ACC112 (cell line): ENCODE measurements at regions not wholly inside any gene's neighbourhood (a gene's known extent, or its start where the extent isn't known, plus 50 kb on each side); places are given as distances from the start of the nearest gene placed in this dataset.

ENCODE experiments used
- H2AFZ ChIP-seq: fragments of 200-600 bp; sonication (generic); one replicate; pipeline ENCODE4 v1.6.0; 2017; ENCODE audit warnings: antibody characterized with exemption, low read length; ENCODE audit not compliant: unreplicated experiment
- H3K27ac ChIP-seq: fragments of 200-600 bp; sonication (generic); 2 replicates; pipeline ENCODE4 v1.5.1; 2014; ENCODE audit warnings: low read depth, mild to moderate bottlenecking, antibody characterized with exemption, low read length, moderate library complexity
- H3K27me3 ChIP-seq: fragments of 200-600 bp; sonication (generic); 2 replicates; pipeline ENCODE4 v1.6.1; 2014; ENCODE audit warnings: mild to moderate bottlenecking, antibody characterized with exemption, low read length, moderate library complexity, mixed read lengths; ENCODE audit not compliant: insufficient read depth
- H3K36me3 ChIP-seq: fragments of 200-600 bp; sonication (generic); 2 replicates; pipeline ENCODE4 v1.6.1; 2016; ENCODE audit warnings: mild to moderate bottlenecking, antibody characterized with exemption, low read length, moderate library complexity, mixed read lengths; ENCODE audit not compliant: insufficient read depth
- H3K4me1 ChIP-seq: fragments of 200-600 bp; sonication (generic); one replicate; pipeline ENCODE4 v1.6.1; 2016; ENCODE audit warnings: low read length, mixed read lengths; ENCODE audit not compliant: insufficient read depth, unreplicated experiment, control insufficient read depth
- H3K4me3 ChIP-seq: fragments of 200-600 bp; sonication (generic); 2 replicates; pipeline ENCODE4 v1.5.1; 2014; ENCODE audit warnings: mild to moderate bottlenecking, low read depth, low read length
- H3K79me2 ChIP-seq: fragments of 200-600 bp; sonication (generic); one replicate; pipeline ENCODE4 v1.6.0; 2016; ENCODE audit warnings: low read length; ENCODE audit not compliant: control insufficient read depth, unreplicated experiment, insufficient read depth

DNA sequence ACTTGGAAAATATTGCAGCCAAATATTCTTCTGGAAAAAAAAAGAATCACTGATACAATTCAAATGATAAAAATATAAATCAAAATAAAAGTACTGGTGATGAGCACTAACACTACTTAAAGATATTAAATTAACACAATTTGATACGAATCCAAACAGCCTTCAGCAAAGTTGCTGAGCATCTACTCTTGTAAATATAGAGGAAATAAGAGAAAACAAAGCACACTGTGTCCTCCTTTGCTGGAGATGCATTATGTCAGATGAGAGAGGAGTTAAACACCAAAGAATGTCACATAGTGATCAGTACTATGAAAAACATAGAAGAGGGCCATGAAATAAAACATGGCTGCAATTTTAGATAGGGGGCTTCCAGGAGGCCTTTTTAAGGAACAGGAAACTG, 177.4 kb upstream of the RNPC3 start:
- Histone ChIP-seq H3K79me2 (no peaks in the 10 kb centered on the region), H3K27ac (no peak overlapping the region), H3K4me1 (no peaks in the 10 kb centered on the region), H3K36me3 (no peaks in the 10 kb centered on the region), H3K4me3 (no peak overlapping the region), H2AFZ (no peak overlapping the region), H3K27me3 (no peaks in the 10 kb centered on the region)

- H2AFZ ChIP-seq, result no peak overlapping the region
- no peak overlapping the region for H3K4me3 ChIP-seq
- no peaks in the 10 kb centered on the region for H3K27me3 ChIP-seq
- no peaks in the 10 kb centered on the region for H3K36me3 ChIP-seq
- no peaks in the 10 kb centered on the region for H3K79me2 ChIP-seq
- H3K27ac ChIP-seq, result no peak overlapping the region
- no peaks in the 10 kb centered on the region for H3K4me1 ChIP-seq
These were observed 180.6 kb upstream of the RNPC3 start for GRCh38 chr1:103344930-103345329.

DNA sequence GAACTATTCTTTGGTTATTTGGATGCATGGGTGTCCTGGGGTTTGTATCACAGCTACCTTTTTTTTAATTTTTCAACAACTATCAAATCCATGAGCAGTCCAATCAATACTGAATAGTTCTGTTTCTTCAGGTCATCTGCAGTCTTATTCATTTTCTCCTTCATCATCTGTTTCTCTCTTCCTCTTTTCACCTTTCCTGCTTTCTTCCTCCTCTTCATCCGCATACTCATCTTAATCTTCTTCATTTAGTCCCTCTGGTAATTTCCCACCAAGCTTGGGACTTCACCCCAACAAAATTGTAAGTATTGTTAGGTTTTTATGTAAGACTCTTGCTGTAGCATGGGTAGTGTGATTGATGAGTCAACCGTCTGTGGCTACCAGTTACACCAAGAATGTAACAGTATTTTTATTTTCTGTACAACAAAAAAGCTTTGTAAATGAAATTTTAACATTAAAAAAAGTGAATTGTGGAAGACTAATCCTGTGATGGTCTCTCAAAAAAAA, 184.1 kb upstream of the RNPC3 start:
- Histone ChIP-seq H3K27me3 (no peaks in the 10 kb centered on the region), H3K4me3 (no peak overlapping the region), H3K4me1 (no peaks in the 10 kb centered on the region), H3K27ac (no peak overlapping the region), H3K36me3 (no peaks in the 10 kb centered on the region), H2AFZ (no peak overlapping the region), H3K79me2 (no peaks in the 10 kb centered on the region)

DNA sequence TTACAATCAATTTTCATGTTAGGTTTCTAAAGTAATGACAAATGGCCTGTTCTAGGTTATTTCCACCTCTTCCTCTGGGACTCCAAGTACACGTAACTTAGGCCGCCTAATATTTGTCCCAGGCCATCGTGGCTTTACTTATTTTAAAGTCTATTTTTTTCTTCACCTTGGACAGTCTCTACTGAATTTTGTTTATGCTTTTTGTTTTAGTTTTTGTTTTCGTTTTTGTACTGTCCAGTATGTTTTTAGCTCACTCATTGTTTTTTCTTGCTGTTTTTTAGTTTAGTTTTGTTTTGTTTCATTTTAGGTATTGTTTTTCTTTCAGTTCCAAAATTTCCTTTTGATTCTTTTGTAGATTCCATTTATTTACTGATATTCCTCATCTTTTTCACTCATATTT, 187.7 kb upstream of the RNPC3 start:
- Histone ChIP-seq H3K36me3 (no peaks in the 10 kb centered on the region), H2AFZ (peak overlapping the region; percentile 95), H3K4me3 (peak overlapping the region; percentile 46; the same call in 1 of the 2 replicates), H3K27me3 (no peaks in the 10 kb centered on the region), H3K79me2 (no peaks in the 10 kb centered on the region), H3K27ac (no peak overlapping the region), H3K4me1 (no peaks in the 10 kb centered on the region)

GRCh38 chr1:103336408-103336807, 189.1 kb upstream of the RNPC3 start:
- Histone ChIP-seq H3K36me3 (no peaks in the 10 kb centered on the region), H3K4me3 (no peak overlapping the region), H3K27me3 (no peaks in the 10 kb centered on the region), H3K4me1 (no peaks in the 10 kb centered on the region), H3K79me2 (no peaks in the 10 kb centered on the region), H3K27ac (no peak overlapping the region), H2AFZ (no peak overlapping the region)

DNA sequence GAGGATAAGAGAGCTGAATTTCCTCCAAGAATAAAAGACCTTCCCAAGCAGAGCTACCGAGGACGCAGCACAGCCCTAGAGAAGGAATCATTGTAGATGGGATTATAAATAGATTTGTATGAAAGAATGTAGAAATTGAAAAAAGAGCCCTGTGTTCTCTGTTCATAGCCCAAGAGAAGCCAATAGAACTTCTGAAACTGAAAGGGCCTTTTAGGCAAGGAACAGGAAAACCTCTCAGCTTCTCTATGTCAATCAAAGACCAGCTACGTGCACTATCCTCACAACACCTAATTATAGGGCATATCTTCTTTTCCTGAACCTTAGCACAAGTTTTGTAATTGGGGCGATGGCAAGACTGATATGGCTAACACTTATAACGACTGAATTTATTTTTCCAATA, 192.4 kb upstream of the RNPC3 start:
- H2AFZ ChIP-seq, result peak overlapping the region; percentile 40
- no peaks in the 10 kb centered on the region for H3K79me2 ChIP-seq
- no peak overlapping the region for H3K27ac ChIP-seq
- H3K27me3 ChIP-seq, result no peaks in the 10 kb centered on the region
- H3K4me3 ChIP-seq, result no peak overlapping the region
- H3K4me1 ChIP-seq, result no peaks in the 10 kb centered on the region
- H3K36me3 ChIP-seq, result no peaks in the 10 kb centered on the region

GRCh38 chr1:103327054-103327719, 198.3 kb upstream of the RNPC3 start:
- Histone ChIP-seq H2AFZ (no peak overlapping the region), H3K4me3 (no peak overlapping the region), H3K79me2 (no peaks in the 10 kb centered on the region), H3K36me3 (no peaks in the 10 kb centered on the region), H3K27me3 (no peaks in the 10 kb centered on the region), H3K27ac (no peak overlapping the region), H3K4me1 (no peaks in the 10 kb centered on the region)

GRCh38 chr1:103326595-103326994, 198.9 kb upstream of the RNPC3 start:
- Histone ChIP-seq H3K79me2 (no peaks in the 10 kb centered on the region), H3K4me1 (no peaks in the 10 kb centered on the region), H3K4me3 (no peak overlapping the region), H3K27me3 (no peaks in the 10 kb centered on the region), H3K27ac (no peak overlapping the region), H2AFZ (no peak overlapping the region), H3K36me3 (no peaks in the 10 kb centered on the region)

- Histone ChIP-seq H3K36me3 (no peaks in the 10 kb centered on the region), H3K79me2 (no peaks in the 10 kb centered on the region), H3K27me3 (no peaks in the 10 kb centered on the region), H2AFZ (no peak overlapping the region), H3K27ac (no peak overlapping the region), H3K4me3 (no peak overlapping the region), H3K4me1 (peaks cover 4% of the 10 kb centered on the region)
These were observed 201.5 kb upstream of the COL11A1 start for GRCh38 chr1:103309786-103310185.

GRCh38 chr1:103307751-103308150, 199.4 kb upstream of the COL11A1 start:
- no peak overlapping the region for H3K27ac ChIP-seq
- no peak overlapping the region for H3K4me3 ChIP-seq
- no peaks in the 10 kb centered on the region for H3K79me2 ChIP-seq
- H3K36me3 ChIP-seq, result no peaks in the 10 kb centered on the region
- no peaks in the 10 kb centered on the region for H3K27me3 ChIP-seq
- no peaks in the 10 kb centered on the region for H3K4me1 ChIP-seq
- H2AFZ ChIP-seq, result no peak overlapping the region

- Histone ChIP-seq H3K4me3 (no peak overlapping the region), H3K79me2 (no peaks in the 10 kb centered on the region), H2AFZ (no peak overlapping the region), H3K27me3 (no peaks in the 10 kb centered on the region), H3K36me3 (no peaks in the 10 kb centered on the region), H3K4me1 (peaks cover 14% of the 10 kb centered on the region), H3K27ac (no peak overlapping the region)
These were observed 175.7 kb upstream of the COL11A1 start for GRCh38 chr1:103283841-103284669.
